ENCODE measurements at regions not wholly inside any gene's neighbourhood (a gene's known extent, or its start where the extent isn't known, plus 50 kb on each side); places are given as distances from the start of the nearest gene placed in this dataset.

- no peak for DNase-seq
Observed at GRCh38 chr16:86120201-86121192, 221.5 kb downstream of the IRF8 start.

GRCh38 chr16:86121374-86122010 lies 222.5 kb downstream of the IRF8 start:
- no peak for DNase-seq

- DNase-seq = no peak
Observed at GRCh38 chr16:86122681-86123342, 223.8 kb downstream of the IRF8 start.

- no peak for DNase-seq
Observed at GRCh38 chr16:86124321-86124720, 225.4 kb downstream of the IRF8 start.

GRCh38 chr16:86126891-86127290 lies 227.9 kb downstream of the IRF8 start:
- no peak for DNase-seq

- DNase-seq = no peak
Observed at GRCh38 chr16:86127366-86127765, 228.4 kb downstream of the IRF8 start.

- no peak for DNase-seq
Observed at GRCh38 chr16:86128246-86128645, 229.3 kb downstream of the IRF8 start.

- DNase-seq = no peak
Observed at GRCh38 chr16:86129541-86129940, 230.6 kb downstream of the IRF8 start.

- DNase-seq = no peak
Observed at GRCh38 chr16:86133377-86133776, 234.4 kb downstream of the IRF8 start.

GRCh38 chr16:86133847-86134375 lies 234.9 kb downstream of the IRF8 start:
- DNase-seq = no peak

- peak in 3 of 4 experiments; percentile 4 to 54 (median 7) for DNase-seq
Observed at GRCh38 chr16:86134802-86135461, 236.0 kb downstream of the IRF8 start.

GRCh38 chr16:86137359-86137758 lies 238.4 kb downstream of the IRF8 start:
- no peak for DNase-seq

- DNase-seq = no peak
Observed at GRCh38 chr16:86138121-86139085, 239.4 kb downstream of the IRF8 start.

- no peak for DNase-seq
Observed at GRCh38 chr16:86142801-86143236, 243.9 kb downstream of the IRF8 start.

GRCh38 chr16:86143666-86144065 lies 244.7 kb downstream of the IRF8 start:
- DNase-seq = no peak

GRCh38 chr16:86145669-86146068 lies 246.7 kb downstream of the IRF8 start:
- DNase-seq = no peak

- DNase-seq = no peak
Observed at GRCh38 chr16:86150641-86151238, 251.8 kb downstream of the IRF8 start.

GRCh38 chr16:86151239-86151851 lies 252.4 kb downstream of the IRF8 start:
- DNase-seq = no peak

GRCh38 chr16:86156155-86156554 lies 257.2 kb downstream of the IRF8 start:
- no peak for DNase-seq

- no peak for DNase-seq
Observed at GRCh38 chr16:86157616-86158247, 258.8 kb downstream of the IRF8 start.

All from suppressor macrophage (primary cell).